RWPE1 (cell line): ENCODE measurements at regions not wholly inside any gene's neighbourhood (a gene's known extent, or its start where the extent isn't known, plus 50 kb on each side); places are given as distances from the start of the nearest gene placed in this dataset.

Experiments used
- CTCF ChIA-PET: fragments of 350-600 bp; sonication (Branson Sonifier 250); formaldehyde crosslinking; extraction: SDS; loops from one replicate; lab custom pipeline; 2021; lab: Yijun Ruan, JAX
- POLR2A ChIA-PET: fragments of 400-600 bp; formaldehyde crosslinking; extraction: SDS; loops from one replicate; lab custom pipeline; 2020; ENCODE audit warnings: antibody characterized with exemption; ENCODE audit not compliant: low non-redundant PET; lab: Yijun Ruan, JAX
- DNase-seq: peaks from one replicate; pipeline ENCODE4 v3.0.0; 2012; ENCODE audit warnings: low spot score
- H3K27ac ChIP-seq: fragments of 450-650 bp; 2 replicates; pipeline ENCODE4 v1.5.1; 2017
- CTCF ChIP-seq: fragments of 450-650 bp; conservative IDR thresholded peaks from 2 replicates; pipeline ENCODE4 v1.5.1; 2017; ENCODE audit warnings: low read depth, mild to moderate bottlenecking

- TF ChIP-seq CTCF: no peak
- no peak for DNase-seq
- POLR2A ChIA-PET: no interaction called here
- CTCF ChIA-PET: interaction anchor here (0.6 kb wide), 1 partner anchor 164 kb away, joined by 3 read pairs; no protein-coding TSS in a partner anchor
- no peak overlapping the region for H3K27ac ChIP-seq
These were observed 492.7 kb downstream of the IRS1 start for GRCh38 chr2:226306969-226307368.

GRCh38 chr2:226304308-226304707 lies 495.3 kb downstream of the IRS1 start:
- DNase-seq: no peak
- CTCF ChIA-PET: no interaction called here
- H3K27ac ChIP-seq: no peak overlapping the region
- TF ChIP-seq CTCF: no peak
- POLR2A ChIA-PET: no interaction called here

- POLR2A ChIA-PET: no interaction called here
- CTCF ChIA-PET: no interaction called here
- TF ChIP-seq CTCF: no peak
- DNase-seq: no peak
- H3K27ac ChIP-seq: no peak overlapping the region
These were observed 495.9 kb downstream of the IRS1 start for GRCh38 chr2:226303707-226304106.

GRCh38 chr2:226300196-226300886 lies 499.3 kb downstream of the IRS1 start:
- no peak overlapping the region for H3K27ac ChIP-seq
- CTCF ChIA-PET: interaction anchor here (0.6 to 1.0 kb wide), 2 partner anchors 411 to 464 kb away, joined by 3 read pairs; no protein-coding TSS in a partner anchor
- no peak for DNase-seq
- POLR2A ChIA-PET: no interaction called here
- no peak for TF ChIP-seq CTCF

- TF ChIP-seq CTCF: no peak
- ChIA-PET POLR2A (no interaction called here), CTCF (interaction anchor here (0.6 to 1.0 kb wide), 3 partner anchors 40 to 464 kb away, joined by 3 to 4 read pairs (median 3); no protein-coding TSS in a partner anchor)
- no peak overlapping the region for H3K27ac ChIP-seq
- DNase-seq: no peak
These were observed 499.8 kb downstream of the IRS1 start for GRCh38 chr2:226299771-226300170.

GRCh38 chr2:226295681-226296080 lies 503.9 kb downstream of the IRS1 start:
- no peak for DNase-seq
- no peak for TF ChIP-seq CTCF
- no peak overlapping the region for H3K27ac ChIP-seq
- ChIA-PET POLR2A (no interaction called here), CTCF (interaction anchor here (0.6 kb wide), 1 partner anchor 275 kb away, joined by 3 read pairs; no protein-coding TSS in a partner anchor)
